Osteocyte (in vitro differentiated cells): ENCODE measurements at regions not wholly inside any gene's neighbourhood (a gene's known extent, or its start where the extent isn't known, plus 50 kb on each side); places are given as distances from the start of the nearest gene placed in this dataset.

ENCODE experiments used
- DNase-seq: peaks from one replicate; pipeline ENCODE4 v3.0.0; 2021; ENCODE audit warnings: mixed read lengths; ENCODE audit not compliant: unreplicated experiment; ENCODE audit errors: extremely low spot score
- H3K27ac Mint-ChIP-seq: one replicate; pipeline ENCODE4 v1.8.0; 2021; ENCODE audit warnings: mild to moderate bottlenecking, mixed read lengths; ENCODE audit not compliant: unreplicated experiment
- H3K27me3 Mint-ChIP-seq: one replicate; pipeline ENCODE4 v1.8.0; 2021; ENCODE audit warnings: mixed read lengths; ENCODE audit not compliant: unreplicated experiment
- H3K36me3 Mint-ChIP-seq: one replicate; pipeline ENCODE4 v1.8.0; 2021; ENCODE audit warnings: mixed read lengths; ENCODE audit not compliant: unreplicated experiment
- H3K4me1 Mint-ChIP-seq: one replicate; pipeline ENCODE4 v1.8.0; 2021; ENCODE audit warnings: mixed read lengths; ENCODE audit not compliant: unreplicated experiment
- H3K4me3 Mint-ChIP-seq: one replicate; pipeline ENCODE4 v1.8.0; 2021; ENCODE audit warnings: mild to moderate bottlenecking, moderate library complexity, mixed read lengths; ENCODE audit not compliant: unreplicated experiment
- H3K9me3 Mint-ChIP-seq: one replicate; pipeline ENCODE4 v1.8.0; 2021; ENCODE audit warnings: mixed read lengths; ENCODE audit not compliant: unreplicated experiment
- TF ChIP-seq, protein P1 (sequence below): fragments of 200-600 bp; sonication (generic); IDR thresholded peaks from 2 replicates; pipeline ENCODE4 v1.5.0; 2021; ENCODE audit warnings: antibody characterized with exemption, mild to moderate bottlenecking, moderate library complexity

DNA sequence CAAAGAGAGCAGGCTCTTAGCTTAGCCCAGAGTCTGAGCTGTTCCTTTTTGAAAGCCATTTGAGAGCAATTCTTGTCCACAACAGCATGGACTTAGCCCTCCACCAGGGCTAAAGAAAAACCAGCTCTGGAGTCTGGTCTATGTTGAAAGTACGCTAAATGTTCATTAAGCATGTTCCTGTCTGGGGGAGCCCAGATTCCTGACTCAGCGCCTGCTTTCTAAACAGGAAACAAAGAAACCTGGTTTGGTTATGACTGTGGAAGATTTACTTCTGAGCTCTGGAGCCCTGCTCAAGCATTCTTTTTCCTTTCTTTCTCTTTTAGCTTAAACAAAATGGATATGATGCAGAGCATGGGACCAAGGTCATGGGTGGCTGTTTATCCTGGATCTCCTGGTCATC is 279.8 kb downstream of the RBM43 start:
- no peak for DNase-seq

DNA sequence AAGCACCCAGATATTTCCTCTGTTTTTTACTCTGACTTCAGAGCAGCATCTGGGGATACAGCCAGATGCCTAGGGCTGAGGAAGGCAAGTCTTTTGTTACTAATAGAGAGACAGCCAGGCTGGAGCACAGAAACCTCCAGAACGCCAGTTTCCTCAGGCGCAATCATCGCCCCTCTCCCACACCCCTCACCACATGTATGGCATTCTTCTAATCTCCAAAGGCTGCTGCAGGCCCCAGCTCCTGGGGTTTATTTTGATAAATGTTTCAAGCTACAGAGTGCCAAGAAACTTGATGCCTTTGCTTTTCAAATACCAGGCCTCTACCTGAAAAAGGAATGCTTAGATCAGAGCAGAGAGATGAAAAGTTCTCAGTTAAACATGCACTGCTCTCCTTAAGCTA is 283.6 kb downstream of the RBM43 start:
- TF ChIP-seq, protein P1, sequence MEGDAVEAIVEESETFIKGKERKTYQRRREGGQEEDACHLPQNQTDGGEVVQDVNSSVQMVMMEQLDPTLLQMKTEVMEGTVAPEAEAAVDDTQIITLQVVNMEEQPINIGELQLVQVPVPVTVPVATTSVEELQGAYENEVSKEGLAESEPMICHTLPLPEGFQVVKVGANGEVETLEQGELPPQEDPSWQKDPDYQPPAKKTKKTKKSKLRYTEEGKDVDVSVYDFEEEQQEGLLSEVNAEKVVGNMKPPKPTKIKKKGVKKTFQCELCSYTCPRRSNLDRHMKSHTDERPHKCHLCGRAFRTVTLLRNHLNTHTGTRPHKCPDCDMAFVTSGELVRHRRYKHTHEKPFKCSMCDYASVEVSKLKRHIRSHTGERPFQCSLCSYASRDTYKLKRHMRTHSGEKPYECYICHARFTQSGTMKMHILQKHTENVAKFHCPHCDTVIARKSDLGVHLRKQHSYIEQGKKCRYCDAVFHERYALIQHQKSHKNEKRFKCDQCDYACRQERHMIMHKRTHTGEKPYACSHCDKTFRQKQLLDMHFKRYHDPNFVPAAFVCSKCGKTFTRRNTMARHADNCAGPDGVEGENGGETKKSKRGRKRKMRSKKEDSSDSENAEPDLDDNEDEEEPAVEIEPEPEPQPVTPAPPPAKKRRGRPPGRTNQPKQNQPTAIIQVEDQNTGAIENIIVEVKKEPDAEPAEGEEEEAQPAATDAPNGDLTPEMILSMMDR = no peak
- Mint-ChIP-seq H3K36me3 (no peaks in the 10 kb centered on the region), H3K4me3 (no peak overlapping the region), H3K27ac (peak overlapping the region; percentile 23), H3K9me3 (no peaks in the 10 kb centered on the region), H3K4me1 (peaks cover 7% of the 10 kb centered on the region), H3K27me3 (no peaks in the 10 kb centered on the region)
- no peak for DNase-seq

More for the DNA sequence above, 279.8 kb downstream of the RBM43 start:
- H3K9me3 Mint-ChIP-seq = no peaks in the 10 kb centered on the region
- no peaks in the 10 kb centered on the region for H3K36me3 Mint-ChIP-seq
- H3K4me3 Mint-ChIP-seq = no peak overlapping the region
- H3K27me3 Mint-ChIP-seq = no peaks in the 10 kb centered on the region
- TF ChIP-seq, protein P1 = no peak
- peaks cover 7% of the 10 kb centered on the region for H3K4me1 Mint-ChIP-seq
- H3K27ac Mint-ChIP-seq = no peak overlapping the region

DNA sequence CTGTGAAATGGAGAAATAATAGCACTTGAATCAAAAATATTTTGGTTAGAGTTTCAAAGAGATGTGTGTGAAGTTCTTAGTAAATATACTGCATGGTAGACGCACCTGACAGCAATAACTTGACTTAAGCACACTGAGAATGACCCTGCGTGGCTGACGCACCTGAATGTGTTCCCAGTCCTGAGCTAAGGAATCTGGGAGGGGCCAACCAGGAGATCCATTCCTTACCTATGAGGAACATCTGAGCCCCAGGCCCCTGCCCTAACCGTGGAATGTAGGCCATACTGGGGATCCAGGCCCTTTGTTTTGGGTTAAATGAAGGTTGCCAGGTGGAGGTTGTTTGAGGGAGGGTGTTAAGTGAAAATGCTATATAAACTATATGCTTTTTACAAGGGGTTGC is 284.4 kb downstream of the RBM43 start:
- no peaks in the 10 kb centered on the region for H3K9me3 Mint-ChIP-seq
- H3K36me3 Mint-ChIP-seq = no peaks in the 10 kb centered on the region
- TF ChIP-seq, protein P1 = no peak
- peaks cover 7% of the 10 kb centered on the region for H3K4me1 Mint-ChIP-seq
- no peak overlapping the region for H3K27ac Mint-ChIP-seq
- DNase-seq = no peak
- no peaks in the 10 kb centered on the region for H3K27me3 Mint-ChIP-seq
- H3K4me3 Mint-ChIP-seq = no peak overlapping the region

DNA sequence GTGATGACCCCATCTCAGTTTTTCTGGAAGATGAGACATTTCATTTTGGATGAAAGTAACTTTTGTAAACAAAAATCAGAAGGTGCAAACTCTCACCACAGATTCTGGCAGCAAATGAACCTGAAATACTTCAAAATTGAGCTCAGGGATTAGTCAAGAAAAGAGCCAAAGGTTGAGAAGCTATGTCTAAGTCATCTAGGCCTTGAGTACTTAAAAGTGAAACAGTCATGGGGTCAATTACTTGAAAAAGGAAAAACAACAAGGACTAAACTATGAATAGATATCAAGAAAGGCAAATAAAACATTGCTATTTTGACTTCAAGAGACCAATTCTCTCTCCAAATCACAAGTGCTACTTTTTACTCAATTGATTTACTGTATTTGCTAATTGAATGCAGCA is 285.1 kb downstream of the RBM43 start:
- Mint-ChIP-seq H3K9me3 (no peaks in the 10 kb centered on the region), H3K27ac (no peak overlapping the region), H3K4me3 (no peak overlapping the region), H3K27me3 (no peaks in the 10 kb centered on the region), H3K36me3 (no peaks in the 10 kb centered on the region), H3K4me1 (peaks cover 7% of the 10 kb centered on the region)
- no peak for DNase-seq
- TF ChIP-seq, protein P1 = no peak

DNA sequence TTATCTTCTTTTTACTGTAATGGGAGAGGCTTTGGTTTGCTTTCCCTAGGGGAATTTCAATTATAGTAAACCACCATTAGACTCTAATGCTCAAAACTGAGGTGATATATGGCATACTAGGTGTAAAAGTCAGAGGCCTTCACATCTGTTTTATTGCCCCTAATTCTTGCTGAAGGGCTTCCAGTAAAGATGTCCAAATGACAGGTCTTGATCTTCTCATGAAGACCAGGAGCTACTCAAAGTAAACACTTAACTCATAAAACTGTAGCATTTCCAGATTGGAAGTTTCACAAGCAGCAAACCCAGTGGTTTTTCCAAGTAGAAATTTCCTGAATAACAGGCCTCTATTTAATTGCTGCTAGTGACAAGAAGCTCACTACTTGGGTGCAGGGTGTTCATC is 286.8 kb downstream of the RBM43 start:
- H3K4me3 Mint-ChIP-seq = no peak overlapping the region

More for the DNA sequence above, 286.8 kb downstream of the RBM43 start:
- TF ChIP-seq, protein P1 = no peak
- DNase-seq = no peak
- H3K36me3 Mint-ChIP-seq = no peaks in the 10 kb centered on the region
- H3K9me3 Mint-ChIP-seq = no peaks in the 10 kb centered on the region
- H3K4me1 Mint-ChIP-seq = peaks cover 7% of the 10 kb centered on the region
- no peak overlapping the region for H3K27ac Mint-ChIP-seq
- no peaks in the 10 kb centered on the region for H3K27me3 Mint-ChIP-seq
